Right atrium auricular region (tissue), 2 donors: ENCODE measurements at regions not wholly inside any gene's neighbourhood (a gene's known extent, or its start where the extent isn't known, plus 50 kb on each side); places are given as distances from the start of the nearest gene placed in this dataset.
A peak's percentile ranks its signal among the peaks of the same experiment; 100 is the strongest.

ENCODE experiments used
- DNase-seq: peaks from one replicate; pipeline ENCODE4 v3.0.0-alpha.2; 2019; ENCODE audit warnings: low spot score
- H3K27ac ChIP-seq, 2 donors: fragments of 200-600 bp; sonication (generic); 1 replicate in 1 of 2; 2 replicates in 1 of 2; pipeline ENCODE4 v1.5.1; 2016 to 2019
- H3K27me3 ChIP-seq, 2 donors: fragments of 200-600 bp; sonication (generic); one replicate each; pipeline versions ENCODE4 v1.5.1 to v1.6.0; 2017 to 2019
- H3K36me3 ChIP-seq: fragments of 200-600 bp; sonication (generic); one replicate; pipeline ENCODE4 v1.5.1; 2016
- H3K4me1 ChIP-seq, 2 donors: fragments of 200-600 bp; sonication (generic); one replicate each; pipeline versions ENCODE4 v1.5.1 to v1.6.0; 2017 to 2019
- H3K4me3 ChIP-seq, 2 donors: fragments of 200-600 bp; sonication (generic); 1 replicate in 1 of 2; 2 replicates in 1 of 2; pipeline ENCODE4 v1.5.1; 2017 to 2019; ENCODE audit warnings: mild to moderate bottlenecking in 1 of 2, moderate library complexity in 1 of 2
- H3K9me3 ChIP-seq, 2 donors: fragments of 200-600 bp; sonication (generic); one replicate each; pipeline ENCODE4 v1.5.1; 2019
- CTCF ChIP-seq, 2 donors: fragments of 200-600 bp; sonication (generic); IDR thresholded peaks; one replicate each; pipeline ENCODE4 v1.5.1; 2019; ENCODE audit warnings: antibody characterized with exemption in 2 of 2

- no peak for DNase-seq
- TF ChIP-seq CTCF (IDR thresholded peaks at IDR 0.05) = peak in 1 of 2 donors; percentile 12
- Histone ChIP-seq H3K27me3 (no peaks in the 10 kb centered on the region), H3K27ac (no peak overlapping the region), H3K36me3 (no peaks in the 10 kb centered on the region), H3K4me1 (peaks cover 0 to 16% of the 10 kb centered on the region in 2 donors), H3K9me3 (no peaks in the 10 kb centered on the region), H3K4me3 (no peak overlapping the region)
These were observed 799.1 kb downstream of the DIAPH3 start for GRCh38 chr13:59364641-59365085.

GRCh38 chr13:59367467-59367866 lies 796.3 kb downstream of the DIAPH3 start:
- no peaks in the 10 kb centered on the region for H3K36me3 ChIP-seq
- peaks cover 0 to 9% of the 10 kb centered on the region in 2 donors for H3K4me1 ChIP-seq
- no peaks in the 10 kb centered on the region for H3K27me3 ChIP-seq
- no peak overlapping the region for H3K4me3 ChIP-seq
- no peaks in the 10 kb centered on the region for H3K9me3 ChIP-seq
- no peak for DNase-seq
- no peak for TF ChIP-seq CTCF (IDR thresholded peaks at IDR 0.05)
- H3K27ac ChIP-seq = no peak overlapping the region

GRCh38 chr13:59367904-59368303 lies 795.8 kb downstream of the DIAPH3 start:
- H3K27ac ChIP-seq = no peak overlapping the region
- no peak for DNase-seq
- TF ChIP-seq CTCF (IDR thresholded peaks at IDR 0.05) = no peak

GRCh38 chr13:59368693-59369092 lies 795.0 kb downstream of the DIAPH3 start:
- no peak for DNase-seq
- H3K4me1 ChIP-seq = peaks cover 0 to 9% of the 10 kb centered on the region in 2 donors
- H3K27ac ChIP-seq = no peak overlapping the region
- no peaks in the 10 kb centered on the region for H3K27me3 ChIP-seq
- H3K4me3 ChIP-seq = no peak overlapping the region
- H3K9me3 ChIP-seq = no peaks in the 10 kb centered on the region
- no peaks in the 10 kb centered on the region for H3K36me3 ChIP-seq
- TF ChIP-seq CTCF (IDR thresholded peaks at IDR 0.05) = no peak

More at GRCh38 chr13:59367904-59368303, 795.8 kb downstream of the DIAPH3 start:
- H3K27me3 ChIP-seq = no peaks in the 10 kb centered on the region
- peaks cover 0 to 9% of the 10 kb centered on the region in 2 donors for H3K4me1 ChIP-seq
- no peak overlapping the region for H3K4me3 ChIP-seq
- no peaks in the 10 kb centered on the region for H3K9me3 ChIP-seq
- no peaks in the 10 kb centered on the region for H3K36me3 ChIP-seq

GRCh38 chr13:59371229-59371628 lies 792.5 kb downstream of the DIAPH3 start:
- Histone ChIP-seq H3K27ac (no peak overlapping the region), H3K4me1 (peaks cover 0 to 9% of the 10 kb centered on the region in 2 donors), H3K36me3 (no peaks in the 10 kb centered on the region), H3K4me3 (no peak overlapping the region), H3K27me3 (no peaks in the 10 kb centered on the region), H3K9me3 (no peaks in the 10 kb centered on the region)
- TF ChIP-seq CTCF (IDR thresholded peaks at IDR 0.05) = no peak
- no peak for DNase-seq

GRCh38 chr13:59373341-59373740 lies 790.4 kb downstream of the DIAPH3 start:
- H3K27ac ChIP-seq = no peak overlapping the region
- DNase-seq = no peak

More at GRCh38 chr13:59373341-59373740, 790.4 kb downstream of the DIAPH3 start:
- no peaks in the 10 kb centered on the region for H3K27me3 ChIP-seq
- peaks cover 0 to 6% of the 10 kb centered on the region in 2 donors for H3K4me1 ChIP-seq
- no peaks in the 10 kb centered on the region for H3K36me3 ChIP-seq
- TF ChIP-seq CTCF (IDR thresholded peaks at IDR 0.05) = no peak
- no peaks in the 10 kb centered on the region for H3K9me3 ChIP-seq
- H3K4me3 ChIP-seq = no peak overlapping the region
